ENCODE measurements at regions not wholly inside any gene's neighbourhood (a gene's known extent, or its start where the extent isn't known, plus 50 kb on each side); places are given as distances from the start of the nearest gene placed in this dataset.

DNA sequence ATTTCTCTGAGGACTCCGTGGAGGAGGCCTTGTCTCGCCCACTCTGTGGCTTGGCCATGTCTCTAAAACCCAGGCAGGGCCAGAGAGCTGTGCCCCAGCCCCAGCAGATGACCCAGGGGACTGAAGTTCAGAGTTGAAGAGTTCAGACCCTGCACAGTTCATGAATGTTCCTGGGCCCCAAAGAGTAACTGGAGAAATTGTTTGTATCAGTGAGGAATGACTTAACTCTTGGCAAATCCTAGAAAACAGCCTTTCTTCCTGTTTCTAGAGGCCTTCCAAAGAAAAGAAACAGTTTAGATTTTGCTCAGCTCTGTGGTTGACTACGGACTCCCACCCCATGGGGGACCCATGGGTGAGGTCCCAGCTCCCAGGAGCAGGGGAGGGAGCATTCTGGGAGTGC, 62.1 kb upstream of the EYA2 start:
- DNase-seq (ENCODE audit: low read depth), result no peak
- H3K27me3 ChIP-seq (ENCODE audit: control insufficient read depth, insufficient read depth, low read length), result no peaks in the 10 kb centered on the region
- H3K4me3 ChIP-seq (ENCODE audit: low read depth, low read length), result no peak overlapping the region
- no peaks in the 10 kb centered on the region for H3K36me3 ChIP-seq (ENCODE audit: control insufficient read depth, insufficient read depth, low read length)
- TF ChIP-seq, protein P1, sequence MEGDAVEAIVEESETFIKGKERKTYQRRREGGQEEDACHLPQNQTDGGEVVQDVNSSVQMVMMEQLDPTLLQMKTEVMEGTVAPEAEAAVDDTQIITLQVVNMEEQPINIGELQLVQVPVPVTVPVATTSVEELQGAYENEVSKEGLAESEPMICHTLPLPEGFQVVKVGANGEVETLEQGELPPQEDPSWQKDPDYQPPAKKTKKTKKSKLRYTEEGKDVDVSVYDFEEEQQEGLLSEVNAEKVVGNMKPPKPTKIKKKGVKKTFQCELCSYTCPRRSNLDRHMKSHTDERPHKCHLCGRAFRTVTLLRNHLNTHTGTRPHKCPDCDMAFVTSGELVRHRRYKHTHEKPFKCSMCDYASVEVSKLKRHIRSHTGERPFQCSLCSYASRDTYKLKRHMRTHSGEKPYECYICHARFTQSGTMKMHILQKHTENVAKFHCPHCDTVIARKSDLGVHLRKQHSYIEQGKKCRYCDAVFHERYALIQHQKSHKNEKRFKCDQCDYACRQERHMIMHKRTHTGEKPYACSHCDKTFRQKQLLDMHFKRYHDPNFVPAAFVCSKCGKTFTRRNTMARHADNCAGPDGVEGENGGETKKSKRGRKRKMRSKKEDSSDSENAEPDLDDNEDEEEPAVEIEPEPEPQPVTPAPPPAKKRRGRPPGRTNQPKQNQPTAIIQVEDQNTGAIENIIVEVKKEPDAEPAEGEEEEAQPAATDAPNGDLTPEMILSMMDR (IDR thresholded peaks at IDR 0.05; ENCODE audit: insufficient read depth, low read length, severe bottlenecking), result no peak
- no peak for FAIRE-seq

DNA sequence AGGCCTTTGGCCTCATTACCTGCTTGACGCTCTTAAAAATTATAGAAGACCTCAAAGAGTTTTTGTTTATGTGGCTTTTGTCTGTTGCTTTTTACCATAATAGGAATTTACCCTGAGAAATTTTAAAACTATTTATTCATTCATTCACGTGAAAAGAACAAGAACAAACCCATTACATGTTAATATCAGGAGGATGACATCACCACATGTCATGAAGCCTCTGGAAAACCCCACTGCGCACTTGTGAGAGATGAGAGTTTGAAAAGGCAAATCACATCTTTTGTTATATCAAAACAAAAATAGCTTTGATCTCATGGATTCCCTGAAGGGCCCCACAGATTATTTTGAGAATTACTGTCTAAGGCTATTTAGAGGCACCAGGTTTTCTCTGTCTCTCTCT, 61.3 kb upstream of the EYA2 start:
- no peak for DNase-seq (ENCODE audit: low read depth)
- TF ChIP-seq, protein P1 (IDR thresholded peaks at IDR 0.05; ENCODE audit: insufficient read depth, low read length, severe bottlenecking), result no peak
- Histone ChIP-seq H3K36me3 (ENCODE audit: control insufficient read depth, insufficient read depth, low read length) (no peaks in the 10 kb centered on the region), H3K4me3 (ENCODE audit: low read depth, low read length) (no peak overlapping the region), H3K27me3 (ENCODE audit: control insufficient read depth, insufficient read depth, low read length) (no peaks in the 10 kb centered on the region)
- FAIRE-seq, result no peak

DNA sequence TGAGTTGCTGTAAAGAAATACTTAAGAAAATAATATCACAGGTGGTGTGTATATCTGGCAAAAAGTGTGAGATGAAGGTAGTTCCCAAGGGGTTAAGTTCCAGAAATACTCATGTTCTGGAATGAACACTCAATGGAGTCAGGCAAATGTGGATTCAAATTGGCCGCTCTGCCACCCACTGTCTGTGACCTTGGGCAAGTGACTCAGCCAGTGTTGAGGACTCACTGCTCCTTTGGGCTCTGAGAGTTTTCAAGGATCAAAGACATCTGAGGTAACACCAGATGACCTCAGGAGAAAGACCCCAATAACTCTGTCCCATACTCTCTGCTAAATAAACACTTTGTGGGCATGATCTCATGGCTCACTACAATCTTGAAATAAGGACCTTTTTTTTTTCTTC, 59.2 kb upstream of the EYA2 start:
- Histone ChIP-seq H3K4me3 (ENCODE audit: low read depth, low read length) (no peak overlapping the region), H3K36me3 (ENCODE audit: control insufficient read depth, insufficient read depth, low read length) (no peaks in the 10 kb centered on the region), H3K27me3 (ENCODE audit: control insufficient read depth, insufficient read depth, low read length) (no peaks in the 10 kb centered on the region)
- FAIRE-seq, result no peak
- TF ChIP-seq, protein P1 (IDR thresholded peaks at IDR 0.05; ENCODE audit: insufficient read depth, low read length, severe bottlenecking), result no peak
- no peak for DNase-seq (ENCODE audit: low read depth)

DNA sequence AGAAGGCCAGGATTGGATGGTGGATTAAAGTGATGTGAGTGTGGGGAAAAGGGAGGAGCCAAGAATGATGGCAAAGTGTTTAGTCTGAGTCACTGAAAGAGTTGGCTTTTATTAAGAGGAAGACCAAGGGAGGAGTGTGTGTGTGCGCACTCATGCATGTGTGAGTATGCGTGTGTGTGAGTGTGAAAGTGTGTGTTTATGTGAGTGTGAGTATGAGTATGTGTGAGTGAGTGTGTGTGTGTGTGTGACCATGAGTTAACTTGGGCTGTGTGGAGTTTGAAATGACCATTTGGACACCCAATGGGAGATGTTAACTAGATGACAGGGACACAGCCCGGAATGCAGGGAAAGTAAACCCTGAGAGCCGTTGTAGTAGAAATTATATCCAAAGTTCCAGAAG, 57.6 kb upstream of the EYA2 start:
- H3K4me3 ChIP-seq (ENCODE audit: low read depth, low read length), result no peak overlapping the region
- FAIRE-seq (no peak), DNase-seq (ENCODE audit: low read depth) (no peak)
- TF ChIP-seq, protein P1 (IDR thresholded peaks at IDR 0.05; ENCODE audit: insufficient read depth, low read length, severe bottlenecking), result no peak
- no peaks in the 10 kb centered on the region for H3K27me3 ChIP-seq (ENCODE audit: control insufficient read depth, insufficient read depth, low read length)
- no peaks in the 10 kb centered on the region for H3K36me3 ChIP-seq (ENCODE audit: control insufficient read depth, insufficient read depth, low read length)

DNA sequence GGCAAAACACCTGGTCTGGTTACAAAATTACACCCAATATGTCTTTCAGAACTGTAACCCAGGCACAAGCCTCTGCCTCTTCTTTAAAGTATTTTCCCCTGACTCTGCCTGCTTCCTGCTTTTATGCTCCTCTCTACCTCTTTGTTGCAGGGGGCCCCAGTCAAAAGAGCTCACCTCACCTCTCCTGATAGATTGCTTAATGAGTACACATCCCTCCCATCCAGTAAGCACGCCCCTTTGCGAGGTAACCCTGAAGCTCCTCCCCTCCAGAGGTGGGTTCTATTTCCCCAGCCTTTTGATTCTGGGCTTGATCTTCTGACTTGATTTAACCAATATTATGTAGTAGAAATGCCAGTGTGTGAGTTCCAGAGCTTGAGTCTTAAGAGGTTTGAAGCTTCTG, 56.6 kb upstream of the EYA2 start:
- DNase-seq (ENCODE audit: low read depth) (no peak), FAIRE-seq (no peak)
- Histone ChIP-seq H3K4me3 (ENCODE audit: low read depth, low read length) (no peak overlapping the region), H3K36me3 (ENCODE audit: control insufficient read depth, insufficient read depth, low read length) (no peaks in the 10 kb centered on the region), H3K27me3 (ENCODE audit: control insufficient read depth, insufficient read depth, low read length) (no peaks in the 10 kb centered on the region)
- TF ChIP-seq, protein P1 (IDR thresholded peaks at IDR 0.05; ENCODE audit: insufficient read depth, low read length, severe bottlenecking), result no peak

DNA sequence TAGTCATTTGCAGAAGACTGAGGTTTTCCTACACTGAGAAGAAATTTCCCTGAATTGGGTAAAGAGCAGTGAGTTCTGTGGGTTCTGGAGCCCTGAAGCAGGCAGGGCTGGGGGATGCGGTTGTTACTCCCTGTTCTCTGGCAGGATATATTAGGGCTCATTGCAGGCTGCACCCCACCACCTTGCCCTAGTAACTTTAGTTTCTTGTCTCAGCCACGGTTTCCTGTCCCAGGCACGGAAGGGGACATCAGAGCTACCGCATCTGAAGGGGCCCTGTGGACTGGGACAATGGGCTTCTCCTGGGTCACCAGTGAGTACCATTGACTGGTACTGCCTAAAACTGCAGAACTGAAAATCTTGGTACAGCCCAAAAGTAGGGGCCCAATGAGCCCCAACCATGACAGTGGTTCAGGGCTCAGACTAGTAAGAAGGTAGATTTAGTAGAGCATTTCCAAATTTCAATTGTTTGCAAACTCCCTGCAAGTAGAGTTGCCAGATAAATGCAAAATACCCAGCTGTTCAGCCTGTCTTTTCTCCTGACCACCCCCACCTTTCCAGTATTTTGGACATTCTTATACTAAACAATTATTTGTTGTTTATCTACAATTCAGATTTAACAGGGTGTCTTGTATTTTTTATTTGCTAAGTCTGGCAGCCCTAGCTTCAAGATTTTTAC, 54.5 kb upstream of the EYA2 start:
- Histone ChIP-seq H3K4me3 (ENCODE audit: low read depth, low read length) (no peak overlapping the region), H3K27me3 (ENCODE audit: control insufficient read depth, insufficient read depth, low read length) (no peaks in the 10 kb centered on the region), H3K36me3 (ENCODE audit: control insufficient read depth, insufficient read depth, low read length) (no peaks in the 10 kb centered on the region)
- no peak for DNase-seq (ENCODE audit: low read depth)
- TF ChIP-seq, protein P1 (IDR thresholded peaks at IDR 0.05; ENCODE audit: insufficient read depth, low read length, severe bottlenecking), result no peak
- no peak for FAIRE-seq
